ENCODE measurements at regions not wholly inside any gene's neighbourhood (a gene's known extent, or its start where the extent isn't known, plus 50 kb on each side); places are given as distances from the start of the nearest gene placed in this dataset.
"Not testable (repeated sequence)": the region's sequence is repeated elsewhere in the genome, so short reads cannot be mapped to it uniquely, and the experiment has no call there.

DNA sequence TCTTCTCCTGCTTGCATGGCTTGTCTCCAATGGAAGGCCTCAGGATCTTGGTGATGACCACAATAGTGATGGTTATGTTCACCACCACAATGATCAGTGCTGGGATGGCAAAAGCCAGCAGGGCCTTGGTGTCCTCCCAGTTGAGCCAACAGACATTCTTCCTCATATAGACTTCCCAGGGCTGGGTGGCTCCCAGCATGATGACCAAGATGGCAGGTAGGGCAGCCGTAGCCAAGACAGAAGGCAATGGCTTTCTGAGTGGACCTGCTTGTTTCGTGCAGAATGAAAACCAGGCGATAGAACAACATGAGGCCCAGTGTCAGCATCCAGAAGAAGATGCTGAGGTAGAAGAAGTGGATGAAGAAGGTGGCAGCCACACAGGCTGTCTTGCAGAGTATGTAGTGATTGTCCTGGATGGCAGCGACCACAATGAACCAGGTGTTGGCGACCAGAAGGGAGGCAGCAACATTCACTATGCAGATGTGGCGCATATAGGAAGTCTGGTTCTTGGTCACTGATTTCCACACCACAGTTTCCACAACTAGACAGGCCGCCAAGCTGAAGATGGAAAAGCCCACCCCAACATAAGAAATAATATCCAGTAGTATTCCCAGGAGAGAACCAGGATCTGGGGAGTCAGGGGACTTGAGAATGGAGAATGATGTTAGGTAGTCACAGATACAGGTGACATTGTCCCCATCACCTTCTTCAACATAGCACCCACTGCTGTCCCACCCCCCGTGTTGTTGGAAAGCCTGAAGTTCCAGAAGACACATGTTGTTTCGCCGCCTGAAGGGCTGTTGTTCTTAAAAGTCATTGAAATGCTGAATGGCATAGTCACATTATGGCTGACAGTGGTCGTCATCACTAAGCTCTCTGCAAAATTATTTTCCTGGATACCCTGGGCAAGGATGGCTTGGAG is 1671.4 kb downstream of the SPATA31A7 start:
- TF ChIP-seq FOXM1 (IDR thresholded peaks at IDR 0.05; ENCODE audit: borderline replicate concordance); SP1 (IDR thresholded peaks at IDR 0.05); TARDBP (IDR thresholded peaks at IDR 0.05); FOXK2 (IDR thresholded peaks at IDR 0.05): not testable (repeated sequence)
